Fibroblast of skin of right quadriceps (primary cell): ENCODE measurements at regions not wholly inside any gene's neighbourhood (a gene's known extent, or its start where the extent isn't known, plus 50 kb on each side); places are given as distances from the start of the nearest gene placed in this dataset.
A peak's percentile ranks its signal among the peaks of the same experiment; 100 is the strongest.
"Not testable (repeated sequence)": the region's sequence is repeated elsewhere in the genome, so short reads cannot be mapped to it uniquely, and the experiment has no call there.

Experiments
- DNase-seq: peaks from one replicate; pipeline ENCODE4 v3.0.0-alpha.2; 2013

GRCh38 chr10:28130267-28130666 lies 131.4 kb upstream of the ODAD2 start:
- peak; percentile 76 for DNase-seq

- DNase-seq, result no peak
These were observed 129.0 kb upstream of the ODAD2 start for GRCh38 chr10:28127881-28128280.

- peak; percentile 78 for DNase-seq
These were observed 126.8 kb upstream of the ODAD2 start for GRCh38 chr10:28125701-28126100.

GRCh38 chr10:28120795-28121194 lies 121.9 kb upstream of the ODAD2 start:
- no peak for DNase-seq

GRCh38 chr10:28120043-28120749 lies 121.3 kb upstream of the ODAD2 start:
- no peak for DNase-seq

- no peak for DNase-seq
These were observed 120.2 kb upstream of the ODAD2 start for GRCh38 chr10:28118985-28119628.

GRCh38 chr10:28113202-28113601 lies 114.3 kb upstream of the ODAD2 start:
- DNase-seq, result no peak

GRCh38 chr10:28111712-28112111 lies 112.8 kb upstream of the ODAD2 start:
- peak; percentile 64 for DNase-seq

GRCh38 chr10:28105561-28105960 lies 106.7 kb upstream of the ODAD2 start:
- no peak for DNase-seq

GRCh38 chr10:28097633-28098032 lies 98.8 kb upstream of the ODAD2 start:
- no peak for DNase-seq

- DNase-seq, result peak; percentile 26
These were observed 97.0 kb upstream of the ODAD2 start for GRCh38 chr10:28095791-28096378.

GRCh38 chr10:28094121-28094520 lies 95.2 kb upstream of the ODAD2 start:
- no peak for DNase-seq

- no peak for DNase-seq
These were observed 93.0 kb upstream of the ODAD2 start for GRCh38 chr10:28091913-28092312.

GRCh38 chr10:28090506-28090905 lies 91.6 kb upstream of the ODAD2 start:
- no peak for DNase-seq

GRCh38 chr10:28089467-28089866 lies 90.6 kb upstream of the ODAD2 start:
- peak; percentile 87 for DNase-seq

GRCh38 chr10:28087661-28088351 lies 88.9 kb upstream of the ODAD2 start:
- DNase-seq, result peak; percentile 82

- not testable (repeated sequence) for DNase-seq
These were observed 86.9 kb upstream of the ODAD2 start for GRCh38 chr10:28085760-28086159.

GRCh38 chr10:28082885-28083284 lies 84.0 kb upstream of the ODAD2 start:
- DNase-seq, result no peak

GRCh38 chr10:28082316-28082715 lies 83.4 kb upstream of the ODAD2 start:
- DNase-seq, result no peak

GRCh38 chr10:28077889-28078288 lies 79.0 kb upstream of the ODAD2 start:
- DNase-seq, result peak; percentile 77

- no peak for DNase-seq
These were observed 76.5 kb upstream of the ODAD2 start for GRCh38 chr10:28075424-28075823.

- DNase-seq, result peak; percentile 24
These were observed 73.7 kb upstream of the ODAD2 start for GRCh38 chr10:28072573-28072972.

GRCh38 chr10:28060031-28060607 lies 61.2 kb upstream of the ODAD2 start:
- DNase-seq, result no peak
